ENCODE measurements at regions not wholly inside any gene's neighbourhood (a gene's known extent, or its start where the extent isn't known, plus 50 kb on each side); places are given as distances from the start of the nearest gene placed in this dataset.
A peak's percentile ranks its signal among the peaks of the same experiment; 100 is the strongest.

DNA sequence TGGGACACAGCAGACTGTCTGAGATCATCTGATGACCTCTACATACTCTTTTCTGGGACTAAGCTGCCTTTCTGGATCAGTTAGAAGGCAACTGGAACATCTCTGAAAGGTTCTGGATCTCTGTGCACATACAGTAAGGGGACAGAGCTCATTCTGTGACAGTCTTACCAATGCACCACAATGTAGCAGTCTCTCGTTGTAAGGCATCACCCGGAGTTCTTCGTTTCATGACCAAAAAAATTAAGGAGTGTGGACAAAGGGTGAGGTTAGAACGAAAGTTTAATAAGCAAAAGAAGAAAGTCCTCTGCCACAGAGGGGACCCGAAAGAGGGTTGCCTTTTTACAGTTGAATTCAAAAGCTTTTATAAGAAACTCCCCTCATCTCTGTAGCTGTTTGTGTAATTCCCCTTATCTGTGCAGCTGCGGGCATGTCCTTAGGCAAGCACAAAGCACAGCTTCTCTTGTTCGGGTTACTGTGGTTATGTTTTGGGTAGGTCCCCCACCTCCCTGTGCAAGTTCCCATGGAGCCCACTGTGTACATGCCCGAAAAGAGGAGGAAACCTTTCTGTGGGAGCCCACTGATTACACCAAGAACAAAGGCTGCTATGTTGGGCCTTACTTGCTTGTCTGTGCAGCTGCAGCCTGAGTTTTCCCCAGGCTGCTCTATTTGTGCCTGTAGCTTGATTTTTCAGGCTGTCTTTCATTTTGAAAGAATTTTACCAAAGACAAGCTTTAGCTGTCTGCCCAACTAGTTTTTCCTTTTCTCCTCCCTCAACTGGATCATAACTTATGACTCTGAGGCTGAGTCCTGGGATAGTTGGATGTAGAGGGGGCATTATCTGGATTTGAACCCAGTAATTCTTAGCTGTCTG lies 53.1 kb upstream of the CACNA1E start:
- TF ChIP-seq, protein P1, sequence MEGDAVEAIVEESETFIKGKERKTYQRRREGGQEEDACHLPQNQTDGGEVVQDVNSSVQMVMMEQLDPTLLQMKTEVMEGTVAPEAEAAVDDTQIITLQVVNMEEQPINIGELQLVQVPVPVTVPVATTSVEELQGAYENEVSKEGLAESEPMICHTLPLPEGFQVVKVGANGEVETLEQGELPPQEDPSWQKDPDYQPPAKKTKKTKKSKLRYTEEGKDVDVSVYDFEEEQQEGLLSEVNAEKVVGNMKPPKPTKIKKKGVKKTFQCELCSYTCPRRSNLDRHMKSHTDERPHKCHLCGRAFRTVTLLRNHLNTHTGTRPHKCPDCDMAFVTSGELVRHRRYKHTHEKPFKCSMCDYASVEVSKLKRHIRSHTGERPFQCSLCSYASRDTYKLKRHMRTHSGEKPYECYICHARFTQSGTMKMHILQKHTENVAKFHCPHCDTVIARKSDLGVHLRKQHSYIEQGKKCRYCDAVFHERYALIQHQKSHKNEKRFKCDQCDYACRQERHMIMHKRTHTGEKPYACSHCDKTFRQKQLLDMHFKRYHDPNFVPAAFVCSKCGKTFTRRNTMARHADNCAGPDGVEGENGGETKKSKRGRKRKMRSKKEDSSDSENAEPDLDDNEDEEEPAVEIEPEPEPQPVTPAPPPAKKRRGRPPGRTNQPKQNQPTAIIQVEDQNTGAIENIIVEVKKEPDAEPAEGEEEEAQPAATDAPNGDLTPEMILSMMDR (IDR thresholded peaks at IDR 0.05; ENCODE audit: extremely low read depth, missing control alignments): no peak
- peak; percentile 38 for DNase-seq (ENCODE audit: low spot score)
